ENCODE measurements at regions not wholly inside any gene's neighbourhood (a gene's known extent, or its start where the extent isn't known, plus 50 kb on each side); places are given as distances from the start of the nearest gene placed in this dataset.

DNA sequence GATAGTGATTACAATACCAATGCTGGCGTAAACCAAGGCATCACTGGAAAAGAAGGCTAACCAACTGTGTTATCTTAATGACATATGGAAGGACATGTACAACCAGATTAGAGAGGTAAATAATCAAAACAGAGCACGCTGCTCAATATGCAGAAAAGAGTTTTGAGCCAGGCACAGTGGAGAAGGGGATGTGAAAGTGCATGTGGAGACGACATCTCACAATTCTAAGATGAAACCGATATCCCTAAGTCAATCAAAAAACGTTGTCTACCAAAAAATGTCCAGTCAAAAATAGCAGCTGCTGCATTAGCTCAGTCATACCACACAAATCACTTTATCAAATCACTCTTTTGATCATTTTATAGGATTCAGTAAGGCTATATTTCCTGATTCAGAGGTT is 116.3 kb upstream of the OLIG2 start:
- H2BK5ac ChIP-seq (ENCODE audit: low read depth, low read length, poor library complexity, severe bottlenecking) = no peak overlapping the region
- no peak overlapping the region for H3K4ac ChIP-seq (ENCODE audit: low read depth, low read length)
- no peak overlapping the region for H2AK5ac ChIP-seq (ENCODE audit: low read depth, low read length)
- no peak overlapping the region for H4K5ac ChIP-seq (ENCODE audit: low read depth, low read length)
- ATAC-seq (ENCODE audit: low read depth) (no peak; the same call in 1 of the 2 replicates), DNase-seq (no peak)
- no peak overlapping the region for H2AK9ac ChIP-seq (replicated peaks; ENCODE audit: low read depth, low read length, poor library complexity)
- H3K79me1 ChIP-seq (ENCODE audit: low read depth in 1 of 2, low read length in 2 of 2) = no peaks in the 10 kb centered on the region
- H3K36me3 ChIP-seq (ENCODE audit: control insufficient read depth, insufficient read depth, low read length) = no peaks in the 10 kb centered on the region
- H3K23ac ChIP-seq (ENCODE audit: low read depth, low read length) = no peak overlapping the region
- intact Hi-C loops (cut with micrococcal nuclease) (no loop called here), in situ Hi-C loops (cut with MboI; ENCODE audit: low sequenced_read_pairs) (no loop called here), dilution Hi-C loops (cut with HindIII; ENCODE audit: low sequenced_read_pairs, unreplicated experiment) (no loop called here)
- no TSS peak for BruUV-seq (replicated peaks)
- H3K4me2 ChIP-seq (ENCODE audit: low read depth, low read length) = peak overlapping the region; percentile 58; the same call in 1 of the 2 replicates
- no CpG with 5 or more reads among the region's 5 CpGs for WGBS, 2 experiments (ENCODE audit: extremely low coverage in 2 of 2, insufficient read length in 1 of 2)
- no peak overlapping the region for H3K56ac ChIP-seq (ENCODE audit: extremely low read depth, insufficient read depth, low read length)
- H3K9me1 ChIP-seq (ENCODE audit: insufficient read depth, low read length) = no peaks in the 10 kb centered on the region
- no peak overlapping the region for H3K14ac ChIP-seq (replicated peaks; ENCODE audit: low read depth, low read length)
- no peak overlapping the region for H4K8ac ChIP-seq (ENCODE audit: low read depth in 2 of 2, low read length in 2 of 2)
- CTCF ChIA-PET = no interaction called here
- no peaks in the 10 kb centered on the region for H4K20me1 ChIP-seq (ENCODE audit: insufficient read depth, low read length)
- H2BK20ac ChIP-seq (ENCODE audit: low read depth, low read length) = no peak overlapping the region
- no peaks in the 10 kb centered on the region for H3K4me1 ChIP-seq (ENCODE audit: control insufficient read depth, insufficient read depth, low read length)
- POLR2A ChIA-PET (ENCODE audit: unreplicated experiment) = no interaction called here
- H2AFZ ChIP-seq (replicated peaks; ENCODE audit: low read length, poor library complexity) = no peak overlapping the region
- H3K27me3 ChIP-seq (ENCODE audit: control insufficient read depth, insufficient read depth, low read length) = peaks cover 5% of the 10 kb centered on the region
- H4K91ac ChIP-seq (ENCODE audit: insufficient read depth, low read depth, low read length) = no peak overlapping the region
- H3K4me3 ChIP-seq (ENCODE audit: insufficient read depth, low read depth, low read length) = no peak overlapping the region
- no peak overlapping the region for H3K27ac ChIP-seq (ENCODE audit: insufficient read depth, low read length)
- H2BK15ac ChIP-seq (ENCODE audit: low read depth, low read length) = no peak overlapping the region
- TF ChIP-seq CTCF (conservative IDR thresholded peaks at IDR 0.05; ENCODE audit: low read depth, low read length) = no peak
- no peak for TF ChIP-seq RFX5 (IDR thresholded peaks at IDR 0.05; ENCODE audit: low read depth, low read length)
- no peak for TF ChIP-seq CEBPB (IDR thresholded peaks at IDR 0.05; ENCODE audit: low read depth, low read length)
- TF ChIP-seq NFE2L2 (IDR thresholded peaks at IDR 0.05; ENCODE audit: low read depth, low read length) = no peak
- TF ChIP-seq, protein P1, sequence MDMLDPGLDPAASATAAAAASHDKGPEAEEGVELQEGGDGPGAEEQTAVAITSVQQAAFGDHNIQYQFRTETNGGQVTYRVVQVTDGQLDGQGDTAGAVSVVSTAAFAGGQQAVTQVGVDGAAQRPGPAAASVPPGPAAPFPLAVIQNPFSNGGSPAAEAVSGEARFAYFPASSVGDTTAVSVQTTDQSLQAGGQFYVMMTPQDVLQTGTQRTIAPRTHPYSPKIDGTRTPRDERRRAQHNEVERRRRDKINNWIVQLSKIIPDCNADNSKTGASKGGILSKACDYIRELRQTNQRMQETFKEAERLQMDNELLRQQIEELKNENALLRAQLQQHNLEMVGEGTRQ (IDR thresholded peaks at IDR 0.05; ENCODE audit: low read depth, low read length) = no peak
- TF ChIP-seq, protein P2, sequence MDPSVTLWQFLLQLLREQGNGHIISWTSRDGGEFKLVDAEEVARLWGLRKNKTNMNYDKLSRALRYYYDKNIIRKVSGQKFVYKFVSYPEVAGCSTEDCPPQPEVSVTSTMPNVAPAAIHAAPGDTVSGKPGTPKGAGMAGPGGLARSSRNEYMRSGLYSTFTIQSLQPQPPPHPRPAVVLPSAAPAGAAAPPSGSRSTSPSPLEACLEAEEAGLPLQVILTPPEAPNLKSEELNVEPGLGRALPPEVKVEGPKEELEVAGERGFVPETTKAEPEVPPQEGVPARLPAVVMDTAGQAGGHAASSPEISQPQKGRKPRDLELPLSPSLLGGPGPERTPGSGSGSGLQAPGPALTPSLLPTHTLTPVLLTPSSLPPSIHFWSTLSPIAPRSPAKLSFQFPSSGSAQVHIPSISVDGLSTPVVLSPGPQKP (IDR thresholded peaks at IDR 0.05; ENCODE audit: borderline replicate concordance, low read depth, low read length) = no peak
- TF ChIP-seq MXI1 (IDR thresholded peaks at IDR 0.05; ENCODE audit: borderline replicate concordance, low read depth, low read length) = no peak
- no peak for TF ChIP-seq MAFK (IDR thresholded peaks at IDR 0.05; ENCODE audit: low read depth, low read length)
- no peak for TF ChIP-seq RCOR1 (IDR thresholded peaks at IDR 0.05; ENCODE audit: insufficient replicate concordance, low read length)
- TF ChIP-seq RAD21 (IDR thresholded peaks at IDR 0.05; ENCODE audit: low read length) = no peak
- no peak overlapping the region for H3K18ac ChIP-seq (ENCODE audit: low read depth, low read length)
- H2BK120ac ChIP-seq (ENCODE audit: low read depth, low read length) = no peak overlapping the region
- H3K9ac ChIP-seq (ENCODE audit: low read depth, low read length) = no peak overlapping the region
- H3K9me3 ChIP-seq (ENCODE audit: control insufficient read depth, insufficient read depth, low read length) = no peaks in the 10 kb centered on the region

All from IMR-90 (cell line).